ENCODE measurements at regions not wholly inside any gene's neighbourhood (a gene's known extent, or its start where the extent isn't known, plus 50 kb on each side); places are given as distances from the start of the nearest gene placed in this dataset.

GRCh38 chr18:24801001-24801400 lies 340.6 kb downstream of the HRH4 start:
- no peak for TF ChIP-seq USF2 (IDR thresholded peaks at IDR 0.05)
- TF ChIP-seq BCL3 (IDR thresholded peaks at IDR 0.05), result no peak
- no peak for TF ChIP-seq CTCF (IDR thresholded peaks at IDR 0.05)

All from A549 (cell line).